K562 (cell line): ENCODE measurements at regions not wholly inside any gene's neighbourhood (a gene's known extent, or its start where the extent isn't known, plus 50 kb on each side); places are given as distances from the start of the nearest gene placed in this dataset.

Experiments used
- ATAC-seq: fragments of 200-7000 bp; cut with Tn5 transposase; 3 replicates; pipeline ENCODE4 v1.9.1; 2020; ENCODE audit warnings: moderate library complexity
- BruUV-seq: library from RNA; stranded (reverse); fragments of 400-500 nt; replicated peaks from 2 replicates; lab custom pipeline; 2021; lab: Mats Ljungman, UMichigan
- CTCF ChIA-PET: fragments of 300-600 bp; formaldehyde crosslinking; extraction: SDS; loops from one replicate; lab custom pipeline; 2021; ENCODE audit warnings: low intra/inter-chr PET ratio; lab: Yijun Ruan, JAX
- POLR2A ChIA-PET: fragments of 300-600, 350-650 bp; sonication (Branson Sonifier 250); formaldehyde crosslinking; extraction: SDS; loops from one replicate; lab custom pipeline; 2021; ENCODE audit warnings: antibody characterized with exemption, inconsistent platforms; lab: Yijun Ruan, JAX
- DNase-seq, 4 experiments: peaks; one replicate each; pipeline versions ENCODE4 v3.0.0 to v3.0.0-alpha.2; 2011 to 2018; ENCODE audit warnings: low spot score in 3 of 4, mixed read lengths in 3 of 4; ENCODE audit errors: extremely low read depth in 1 of 4
- FAIRE-seq: peaks from 2 replicates; lab custom pipeline; 2011; peaks lifted over from hg19 to GRCh38; lab: Jason Lieb, UNC
- H2AFZ ChIP-seq: 2 replicates; pipeline ENCODE4 v1.6.0; 2011; ENCODE audit warnings: low read depth, low read length, control low read depth, inconsistent platforms
- H3K27ac ChIP-seq: fragments of 200-600 bp; 3 replicates; pipeline ENCODE4 v1.8.0; 2011; ENCODE audit warnings: low read depth, mild to moderate bottlenecking, control low read depth, inconsistent platforms, low read length, moderate library complexity, mixed read lengths; ENCODE audit errors: extremely low read depth
- H3K27me3 ChIP-seq, 2 experiments: fragments of 300-600 bp in 1 of 2; 2 replicates in 1 of 2; 3 replicates in 1 of 2; pipeline versions ENCODE4 v1.6.0 to v1.8.0; 2011; ENCODE audit warnings: inconsistent platforms in 2 of 2, low read length in 2 of 2, mild to moderate bottlenecking in 1 of 2, mixed read lengths in 1 of 2, moderate library complexity in 1 of 2; ENCODE audit not compliant: control insufficient read depth in 2 of 2, insufficient read depth in 2 of 2
- H3K36me3 ChIP-seq: fragments of 300-600 bp; 3 replicates; pipeline ENCODE4 v1.8.0; 2011; ENCODE audit warnings: mild to moderate bottlenecking, low read length, inconsistent platforms; ENCODE audit not compliant: control insufficient read depth, insufficient read depth
- H3K4me1 ChIP-seq, 2 experiments: fragments of 200-600 bp in 1 of 2; replicated peaks in 1 of 2; 2 replicates in 1 of 2; 3 replicates in 1 of 2; pipeline versions ENCODE4 v1.5.1 to v1.8.0; 2011; ENCODE audit warnings: inconsistent platforms in 2 of 2, low read length in 2 of 2, mild to moderate bottlenecking in 1 of 2, mixed read lengths in 1 of 2, moderate library complexity in 1 of 2; ENCODE audit not compliant: control insufficient read depth in 2 of 2, insufficient read depth in 2 of 2
- H3K4me2 ChIP-seq: 2 replicates; pipeline ENCODE4 v1.6.1; 2011; ENCODE audit warnings: low read length, control low read depth, inconsistent platforms, mixed read lengths; ENCODE audit not compliant: insufficient read depth
- H3K4me3 ChIP-seq: fragments of 200-600 bp; sonication (generic), shearing (Covaris generic); 2 replicates; pipeline ENCODE4 v1.5.1; 2016; ENCODE audit warnings: control low read depth, inconsistent platforms
- H3K79me2 ChIP-seq: fragments of 200-600 bp; 3 replicates; pipeline ENCODE4 v1.8.0; 2011; ENCODE audit warnings: low read length, inconsistent platforms; ENCODE audit not compliant: control insufficient read depth, insufficient read depth
- H3K9ac ChIP-seq, 2 experiments: 2 replicates each; pipeline versions ENCODE4 v1.6.0 to v1.6.1; 2011; ENCODE audit warnings: low read depth in 2 of 2, low read length in 2 of 2, control low read depth in 1 of 2, inconsistent platforms in 1 of 2, mild to moderate bottlenecking in 1 of 2, mixed read lengths in 1 of 2; ENCODE audit not compliant: insufficient read depth in 1 of 2
- H3K9me1 ChIP-seq: one replicate; pipeline ENCODE4 v1.6.0; 2011; ENCODE audit warnings: inconsistent platforms, mild to moderate bottlenecking, low read length, moderate library complexity; ENCODE audit not compliant: control insufficient read depth, insufficient read depth
- H3K9me3 ChIP-seq: replicated peaks from 2 replicates; pipeline ENCODE4 v1.5.1; 2011; ENCODE audit warnings: low read depth, low read length, inconsistent platforms; ENCODE audit not compliant: control insufficient read depth, insufficient read depth
- H4K20me1 ChIP-seq: replicated peaks from 2 replicates; pipeline ENCODE4 v1.6.1; 2011; ENCODE audit warnings: low read length, inconsistent platforms, mixed read lengths; ENCODE audit not compliant: control insufficient read depth, insufficient read depth
- CBFB ChIP-seq: sonication (generic); formaldehyde crosslinking; IDR thresholded peaks from 2 replicates; pipeline ENCODE4 v1.4.0; 2020; ENCODE audit warnings: mild to moderate bottlenecking, missing genetic modification reagents
- COPS2 ChIP-seq: fragments of 450-650 bp; conservative IDR thresholded peaks from 2 replicates; pipeline ENCODE4 v1.6.1; 2016; ENCODE audit warnings: mild to moderate bottlenecking, moderate library complexity
- NFE2 ChIP-seq: IDR thresholded peaks from 2 replicates; pipeline ENCODE4 v1.6.1; 2014; ENCODE audit warnings: antibody characterized with exemption, low read depth
- SETDB1 ChIP-seq: IDR thresholded peaks from one replicate; pipeline ENCODE4 v1.6.1; 2012; ENCODE audit warnings: low read length, control low read depth, inconsistent platforms
- ZNF282 ChIP-seq: sonication (generic); formaldehyde crosslinking; IDR thresholded peaks from 2 replicates; pipeline ENCODE4 v1.8.1; 2023; ENCODE audit warnings: missing genetic modification reagents
- ZNF717 ChIP-seq: fragments of 250-450 bp; sonication (Bioruptor Pico); IDR thresholded peaks from 2 replicates; pipeline ENCODE4 v1.5.0; 2021
- in situ Hi-C: fragments of 300-500 bp; cut with MboI; formaldehyde crosslinking; loops from 4 replicates; pipeline ENCODE4 v1.15.0; 2018; ENCODE audit warnings: inconsistent platforms, mixed read lengths
- intact Hi-C: fragments of 100-400 bp; cut with micrococcal nuclease; formaldehyde crosslinking; loops from 2 replicates; pipeline ENCODE4 v1.14.2; 2022
- TF ChIP-seq, protein P1 (sequence below): IDR thresholded peaks from 2 replicates; pipeline ENCODE4 v1.6.1; 2011; ENCODE audit not compliant: insufficient read length; ENCODE audit errors: extremely low read depth
- TF ChIP-seq, protein P2 (sequence below): fragments of 450-650 bp; IDR thresholded peaks from 2 replicates; pipeline ENCODE4 v1.6.1; 2017; ENCODE audit warnings: antibody characterized with exemption

DNA sequence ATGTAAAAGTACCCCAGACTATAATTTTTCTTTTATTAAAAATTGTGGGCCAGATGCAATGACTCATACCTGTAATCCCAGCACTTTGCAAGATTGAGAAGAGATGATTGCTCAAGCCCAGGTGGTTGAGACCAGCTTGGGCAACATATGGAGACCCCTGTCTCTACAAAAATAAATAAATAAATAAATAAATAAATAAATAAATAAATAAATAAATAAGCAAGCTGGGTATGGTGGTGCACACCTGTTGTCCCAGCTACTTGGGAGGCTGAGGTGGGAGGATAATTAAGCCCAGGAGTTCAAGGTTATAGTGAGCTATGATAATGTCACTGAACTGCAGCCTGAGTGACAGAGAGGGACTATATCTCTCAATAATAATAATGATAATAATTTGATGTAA is 66.1 kb upstream of the CCDC179 start:
- ATAC-seq (no peak), DNase-seq (no peak), FAIRE-seq (no peak)
- Histone ChIP-seq H3K4me1 (no peaks in the 10 kb centered on the region), H3K27me3 (no peaks in the 10 kb centered on the region), H3K9me3 (no peaks in the 10 kb centered on the region), H3K79me2 (no peaks in the 10 kb centered on the region), H2AFZ (no peak overlapping the region), H4K20me1 (no peaks in the 10 kb centered on the region), H3K36me3 (no peaks in the 10 kb centered on the region), H3K27ac (no peak overlapping the region)
- BruUV-seq = no TSS peak
- CTCF ChIA-PET = no interaction called here
- in situ Hi-C loops = no loop called here
- intact Hi-C loops = no loop called here
- POLR2A ChIA-PET = no interaction called here
- TF ChIP-seq, protein P1, sequence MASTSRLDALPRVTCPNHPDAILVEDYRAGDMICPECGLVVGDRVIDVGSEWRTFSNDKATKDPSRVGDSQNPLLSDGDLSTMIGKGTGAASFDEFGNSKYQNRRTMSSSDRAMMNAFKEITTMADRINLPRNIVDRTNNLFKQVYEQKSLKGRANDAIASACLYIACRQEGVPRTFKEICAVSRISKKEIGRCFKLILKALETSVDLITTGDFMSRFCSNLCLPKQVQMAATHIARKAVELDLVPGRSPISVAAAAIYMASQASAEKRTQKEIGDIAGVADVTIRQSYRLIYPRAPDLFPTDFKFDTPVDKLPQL = no peak
- TF ChIP-seq CBFB (CRISPR knock-in tag) (no peak), NFE2 (no peak), COPS2 (no peak), ZNF717 (CRISPR knock-in tag) (no peak), ZNF282 (no peak), SETDB1 (no peak)
- TF ChIP-seq, protein P2, sequence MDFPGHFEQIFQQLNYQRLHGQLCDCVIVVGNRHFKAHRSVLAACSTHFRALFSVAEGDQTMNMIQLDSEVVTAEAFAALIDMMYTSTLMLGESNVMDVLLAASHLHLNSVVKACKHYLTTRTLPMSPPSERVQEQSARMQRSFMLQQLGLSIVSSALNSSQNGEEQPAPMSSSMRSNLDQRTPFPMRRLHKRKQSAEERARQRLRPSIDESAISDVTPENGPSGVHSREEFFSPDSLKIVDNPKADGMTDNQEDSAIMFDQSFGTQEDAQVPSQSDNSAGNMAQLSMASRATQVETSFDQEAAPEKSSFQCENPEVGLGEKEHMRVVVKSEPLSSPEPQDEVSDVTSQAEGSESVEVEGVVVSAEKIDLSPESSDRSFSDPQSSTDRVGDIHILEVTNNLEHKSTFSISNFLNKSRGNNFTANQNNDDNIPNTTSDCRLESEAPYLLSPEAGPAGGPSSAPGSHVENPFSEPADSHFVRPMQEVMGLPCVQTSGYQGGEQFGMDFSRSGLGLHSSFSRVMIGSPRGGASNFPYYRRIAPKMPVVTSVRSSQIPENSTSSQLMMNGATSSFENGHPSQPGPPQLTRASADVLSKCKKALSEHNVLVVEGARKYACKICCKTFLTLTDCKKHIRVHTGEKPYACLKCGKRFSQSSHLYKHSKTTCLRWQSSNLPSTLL = no peak
- TF ChIP-seq, all 486 proteins: peak for 0
- Histone ChIP-seq H3K9me1 (no peaks in the 10 kb centered on the region), H3K9ac (no peak overlapping the region), H3K4me2 (no peak overlapping the region), H3K4me3 (no peak overlapping the region)
